Activated CD4-positive, CD25-positive, alpha-beta regulatory T cell treated with anti-CD3 and anti-CD28 coated beads, Interleukin-2, amount 50 U/mL, for 16 hours (primary cell): ENCODE measurements at regions not wholly inside any gene's neighbourhood (a gene's known extent, or its start where the extent isn't known, plus 50 kb on each side); places are given as distances from the start of the nearest gene placed in this dataset.
"Not testable (repeated sequence)": the region's sequence is repeated elsewhere in the genome, so short reads cannot be mapped to it uniquely, and the experiment has no call there.

Experiments used
- DNase-seq: peaks from one replicate; pipeline ENCODE4 v3.0.0-alpha.2; 2020; ENCODE audit warnings: low read depth, low spot score

DNA sequence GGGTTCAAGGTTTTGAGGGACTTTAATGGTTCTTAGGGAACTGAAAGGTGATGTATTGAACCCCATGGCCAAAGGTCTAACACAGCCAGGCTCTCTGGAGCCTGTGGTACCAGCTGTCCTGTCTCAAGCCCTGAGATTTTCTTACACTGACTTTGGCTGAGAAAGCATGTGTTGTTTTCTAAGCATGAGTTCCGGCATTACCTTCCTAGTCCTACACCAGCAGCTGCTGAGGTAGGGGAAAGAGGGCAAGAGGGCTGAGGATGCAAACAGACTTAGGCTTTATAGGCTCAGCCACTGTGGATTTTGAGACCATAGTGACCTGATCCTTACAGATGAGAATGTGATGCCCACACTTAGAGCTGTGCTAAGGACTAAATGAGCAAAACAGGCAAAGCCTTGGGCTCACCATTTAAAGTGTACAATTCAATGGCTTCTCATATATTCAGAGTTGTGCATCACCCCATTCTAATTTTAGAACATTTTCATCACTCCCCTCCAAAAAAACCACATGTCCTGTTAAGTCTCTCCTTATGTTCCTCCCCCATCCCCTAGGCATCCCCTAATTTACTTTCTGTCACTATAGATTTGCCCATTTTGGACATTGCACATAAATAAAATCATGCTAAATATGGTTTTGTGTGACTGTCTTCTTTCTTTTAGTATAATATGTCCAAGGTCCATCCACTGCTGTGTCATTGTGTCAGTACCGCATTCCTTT, 99.7 kb upstream of the OTOS start:
- no peak for DNase-seq

DNA sequence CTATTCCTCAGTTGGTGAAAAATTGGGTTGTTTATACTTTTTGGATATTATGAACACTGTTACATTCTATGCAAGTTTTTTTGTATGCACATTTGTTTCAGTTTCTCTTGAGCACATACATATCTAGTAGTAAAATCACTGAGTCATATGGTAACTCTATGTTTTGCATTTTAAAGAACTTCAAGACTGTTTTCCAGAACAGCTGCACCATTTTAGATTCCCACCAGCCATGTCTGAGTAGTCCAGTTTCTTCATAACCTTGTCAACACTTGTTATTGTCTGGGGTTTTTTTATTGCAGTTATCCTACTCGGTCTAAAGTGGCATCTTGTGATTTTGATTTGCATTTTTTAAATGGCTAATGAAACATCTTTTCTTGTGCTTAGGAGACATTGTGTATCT, 100.3 kb upstream of the OTOS start:
- no peak for DNase-seq

DNA sequence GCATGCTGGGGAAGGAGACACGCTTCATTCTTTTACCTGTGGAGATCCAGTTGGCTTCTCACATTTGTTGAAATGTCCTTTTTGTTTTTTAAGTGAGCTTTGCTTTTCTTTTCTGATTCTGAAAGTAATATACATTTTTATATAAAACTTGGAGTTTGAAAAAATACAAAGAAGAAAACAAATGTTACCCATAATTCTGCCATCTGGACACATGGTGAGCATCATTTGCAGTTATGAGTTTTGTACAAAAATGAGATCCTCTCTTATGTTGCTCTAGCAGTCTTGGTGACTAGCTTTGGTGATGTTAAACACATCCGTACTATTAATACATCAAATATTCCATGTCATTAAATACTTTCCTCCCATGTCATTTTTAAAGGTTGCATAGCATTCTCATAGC, 101.1 kb upstream of the OTOS start:
- DNase-seq = no peak

DNA sequence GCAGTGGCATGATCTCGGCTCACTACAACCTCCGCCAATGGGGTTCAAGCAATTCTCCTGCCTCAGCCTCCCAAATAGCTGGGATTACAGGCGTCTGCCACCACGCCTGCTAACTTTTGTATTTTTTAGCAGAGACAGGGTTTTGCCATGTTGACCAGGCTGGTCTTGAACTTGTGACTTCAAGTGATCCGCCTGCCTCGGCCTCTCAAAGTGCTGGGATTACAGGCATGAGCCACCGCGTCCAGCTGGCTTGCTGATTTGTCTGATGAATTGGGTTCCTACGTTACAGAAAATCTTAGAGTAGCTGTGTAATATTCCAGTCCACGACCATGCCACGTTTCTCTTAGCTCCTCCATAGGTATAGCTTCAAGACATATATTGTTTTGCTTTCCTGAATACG, 102.6 kb upstream of the OTOS start:
- not testable (repeated sequence) for DNase-seq

DNA sequence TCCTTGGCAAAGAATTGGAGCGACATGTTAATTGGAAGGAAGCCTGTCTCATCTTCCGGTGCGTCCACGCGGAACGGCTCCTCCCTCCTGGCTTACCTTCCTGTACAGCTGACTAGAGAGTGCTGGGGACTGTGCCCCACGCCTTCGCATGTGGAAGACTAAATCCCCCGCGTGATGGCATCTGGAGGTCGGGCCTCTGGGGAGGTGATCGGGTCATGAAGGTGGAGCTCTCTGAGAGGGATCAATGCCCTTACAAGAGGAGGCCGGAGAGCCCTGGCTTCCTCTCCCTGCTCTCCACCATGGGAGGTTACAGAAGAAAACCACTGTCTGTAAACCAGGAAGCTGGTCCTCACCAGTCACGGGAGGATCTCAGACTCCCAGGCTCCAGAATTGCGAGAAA, 104.1 kb upstream of the OTOS start:
- DNase-seq = no peak

DNA sequence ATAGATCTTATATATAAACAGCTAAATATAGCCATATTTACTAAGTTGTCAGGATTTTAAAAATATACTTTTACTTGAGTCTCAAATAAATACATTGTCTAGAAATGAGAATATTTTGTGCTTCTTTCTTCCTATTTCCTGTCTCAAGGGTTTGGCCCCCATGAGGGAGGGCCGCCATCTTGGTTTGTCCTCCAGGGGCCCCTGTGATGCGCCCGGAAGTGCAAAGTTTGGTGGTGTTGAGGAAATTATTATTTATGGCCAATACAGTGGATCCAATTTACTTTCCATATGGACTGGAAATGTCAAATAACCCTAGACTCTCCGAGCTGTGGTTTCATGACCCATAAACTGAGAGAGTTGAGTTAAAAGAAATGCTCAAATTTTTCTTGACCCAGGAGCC, 104.7 kb upstream of the OTOS start:
- DNase-seq = no peak

DNA sequence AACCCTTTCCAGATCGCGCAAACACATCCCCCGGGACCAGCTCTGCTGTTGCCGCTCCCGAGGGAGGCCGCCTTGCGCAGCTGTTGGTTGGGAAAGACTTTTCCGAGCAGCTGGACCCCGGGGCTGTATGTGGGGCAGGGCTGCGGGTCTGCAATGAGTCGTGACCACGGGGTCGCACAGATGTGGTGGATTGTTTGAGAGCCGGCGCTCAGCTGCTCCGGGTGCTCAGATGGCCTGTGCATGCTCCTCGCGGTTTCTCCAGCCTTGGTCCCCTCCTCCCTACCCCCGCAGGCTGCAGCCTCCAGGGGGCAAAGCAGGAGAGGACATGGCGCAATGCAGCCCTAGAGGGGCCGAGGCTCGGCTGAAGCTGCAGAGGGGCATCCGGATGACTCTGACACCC, 105.2 kb upstream of the OTOS start:
- DNase-seq = no peak

- no peak for DNase-seq
These were observed 105.8 kb upstream of the OTOS start for GRCh38 chr2:240246173-240246820.

DNA sequence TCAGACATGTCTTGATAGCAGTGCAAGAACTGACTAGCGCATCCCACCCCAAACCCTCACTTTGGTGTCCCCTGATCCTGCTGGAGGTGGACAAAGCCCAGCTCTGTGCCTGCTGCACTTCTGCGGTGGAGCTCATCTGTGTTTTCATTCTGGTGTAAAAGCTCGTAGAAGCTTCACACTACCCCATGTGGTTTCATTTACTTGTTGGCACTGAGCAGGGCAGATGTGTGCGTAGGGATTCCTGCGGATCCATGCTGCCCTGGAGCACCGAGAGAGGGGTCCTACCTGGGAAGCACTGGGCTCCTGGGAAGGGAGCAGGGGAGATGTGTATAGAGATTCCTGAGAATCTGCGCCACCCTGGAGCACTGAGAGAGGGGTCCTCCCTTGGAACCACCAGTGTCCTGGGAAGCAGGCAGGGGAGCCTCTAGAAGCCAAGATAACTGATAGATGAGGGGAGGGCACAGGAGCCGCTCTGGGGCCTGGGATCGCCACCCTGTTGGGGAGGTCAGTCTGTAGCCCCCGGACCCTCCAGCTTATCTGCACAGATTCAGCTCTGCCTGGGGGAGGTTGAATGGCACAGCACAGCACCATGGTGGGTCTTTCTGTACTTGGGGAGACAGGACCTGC, 106.9 kb upstream of the OTOS start:
- DNase-seq = no peak

- no peak for DNase-seq
These were observed 107.6 kb upstream of the OTOS start for GRCh38 chr2:240247868-240248720.

GRCh38 chr2:240248721-240249422, 108.4 kb upstream of the OTOS start:
- no peak for DNase-seq

DNA sequence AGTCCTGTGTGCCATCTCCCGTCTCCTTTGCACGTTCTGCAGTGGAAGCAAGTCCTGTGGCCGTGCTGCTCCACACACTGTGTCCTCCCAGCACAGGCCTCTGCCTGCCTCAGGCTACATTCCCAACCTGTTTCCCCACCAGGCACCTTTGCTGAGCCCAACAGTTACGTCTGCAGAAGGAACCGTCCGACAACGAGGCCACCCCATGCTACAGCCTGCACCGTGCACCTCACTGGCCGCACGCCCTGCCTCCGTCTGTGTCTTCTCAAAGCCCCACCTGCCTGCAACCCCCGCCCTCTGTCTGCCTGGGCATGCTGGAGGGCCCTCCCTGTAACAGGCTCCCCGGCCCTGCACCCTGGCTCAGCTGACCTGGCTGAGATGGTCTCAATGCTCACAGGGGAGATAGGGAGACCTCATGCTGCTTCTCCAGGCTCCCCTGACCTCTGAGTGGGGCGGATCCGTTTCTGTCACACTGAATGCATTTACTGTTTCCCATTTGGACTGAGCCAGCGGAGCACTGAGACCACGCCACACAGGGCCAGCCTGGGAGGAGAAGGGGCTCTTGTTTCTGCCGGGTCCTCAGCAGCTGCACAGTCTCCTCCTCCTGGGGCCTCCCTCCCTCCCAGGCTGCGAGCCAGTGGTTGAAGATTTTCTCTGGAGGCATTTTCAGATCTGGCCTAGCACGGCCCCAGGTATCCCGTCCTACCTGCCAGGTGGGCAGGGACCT, 109.1 kb upstream of the OTOS start:
- no peak for DNase-seq

DNA sequence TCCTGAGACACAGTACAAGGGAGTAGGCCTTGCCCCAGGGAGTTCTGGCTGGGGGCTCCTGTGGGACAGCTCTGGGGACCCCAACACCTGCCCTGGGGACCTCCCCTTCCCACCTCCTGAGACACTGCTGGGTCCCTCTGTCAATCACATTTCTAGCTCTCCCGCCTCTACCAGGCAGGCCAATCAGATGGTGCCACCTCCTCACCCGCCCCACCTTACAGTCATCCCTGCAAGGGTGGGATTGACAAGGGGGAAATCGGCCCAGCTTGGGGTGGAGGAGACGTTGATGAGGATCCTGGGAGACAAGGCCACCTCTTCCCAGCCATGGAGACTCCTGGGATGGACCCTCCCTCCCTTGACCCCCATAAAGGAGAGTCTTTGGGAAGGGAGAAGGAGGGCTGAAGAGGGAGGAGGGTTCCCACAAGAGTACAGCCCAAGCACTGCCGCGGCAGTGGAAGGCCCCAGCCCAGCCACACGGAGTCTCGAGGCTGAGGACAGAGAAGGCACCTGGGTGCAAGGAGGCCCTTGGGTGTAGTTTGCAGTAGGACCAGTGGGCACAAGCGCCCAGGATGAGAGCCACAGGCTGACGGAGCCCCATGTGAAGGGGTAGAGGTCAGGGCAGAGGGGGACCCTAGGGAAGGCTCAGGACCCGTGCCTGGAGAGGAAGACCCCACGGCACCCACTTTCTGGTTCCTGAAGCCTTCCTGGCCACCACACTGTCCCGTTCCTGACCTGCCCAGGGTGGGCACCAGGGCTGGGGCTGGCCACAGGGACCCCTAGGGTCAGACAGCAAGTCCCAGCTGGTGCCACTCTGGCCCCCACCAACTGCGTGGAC, 109.9 kb upstream of the OTOS start:
- DNase-seq = no peak

DNA sequence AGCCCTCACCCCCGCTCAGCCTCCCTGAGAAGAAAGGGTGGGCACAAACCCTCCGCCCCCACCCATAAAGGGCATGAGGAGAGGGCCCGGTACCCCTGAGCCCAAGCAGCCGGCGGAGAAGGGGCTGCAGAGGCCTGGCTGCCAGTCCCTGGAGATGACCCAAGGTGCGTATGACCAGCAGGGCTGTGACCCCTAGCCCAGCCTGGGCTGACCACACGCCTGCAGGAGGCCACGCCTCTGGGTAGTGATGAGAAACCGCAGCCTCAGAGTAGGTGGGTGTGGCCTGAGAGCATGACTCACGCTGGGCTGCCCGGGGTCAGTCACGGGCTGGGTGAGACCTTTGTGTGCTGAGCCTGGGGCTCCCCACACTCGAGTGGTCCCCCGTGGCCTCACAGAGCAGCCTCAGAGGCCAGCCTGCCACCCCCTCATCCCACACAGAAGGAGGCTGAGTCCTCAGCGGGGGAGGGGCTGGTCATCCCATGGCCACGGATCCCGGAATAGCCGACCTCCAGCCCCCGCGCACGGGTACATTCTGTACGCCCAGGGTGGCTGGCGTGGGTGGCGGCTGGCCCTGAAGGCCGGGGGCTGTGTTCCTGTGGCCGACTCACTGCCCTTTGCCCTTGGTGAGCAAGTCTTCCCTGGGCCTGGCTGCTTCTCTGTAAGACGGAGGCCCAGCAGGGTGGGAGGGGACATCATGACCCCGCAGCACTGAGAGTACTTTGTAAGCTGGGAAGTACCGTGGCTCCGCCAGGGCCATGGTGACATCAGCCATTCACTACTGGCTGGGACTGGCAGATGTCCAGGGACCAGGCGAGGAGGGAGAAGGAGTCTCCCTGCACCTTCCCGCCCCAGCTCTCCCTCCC, 110.8 kb upstream of the OTOS start:
- no peak for DNase-seq

- DNase-seq = no peak
These were observed 111.4 kb upstream of the OTOS start for GRCh38 chr2:240251848-240252190.

DNA sequence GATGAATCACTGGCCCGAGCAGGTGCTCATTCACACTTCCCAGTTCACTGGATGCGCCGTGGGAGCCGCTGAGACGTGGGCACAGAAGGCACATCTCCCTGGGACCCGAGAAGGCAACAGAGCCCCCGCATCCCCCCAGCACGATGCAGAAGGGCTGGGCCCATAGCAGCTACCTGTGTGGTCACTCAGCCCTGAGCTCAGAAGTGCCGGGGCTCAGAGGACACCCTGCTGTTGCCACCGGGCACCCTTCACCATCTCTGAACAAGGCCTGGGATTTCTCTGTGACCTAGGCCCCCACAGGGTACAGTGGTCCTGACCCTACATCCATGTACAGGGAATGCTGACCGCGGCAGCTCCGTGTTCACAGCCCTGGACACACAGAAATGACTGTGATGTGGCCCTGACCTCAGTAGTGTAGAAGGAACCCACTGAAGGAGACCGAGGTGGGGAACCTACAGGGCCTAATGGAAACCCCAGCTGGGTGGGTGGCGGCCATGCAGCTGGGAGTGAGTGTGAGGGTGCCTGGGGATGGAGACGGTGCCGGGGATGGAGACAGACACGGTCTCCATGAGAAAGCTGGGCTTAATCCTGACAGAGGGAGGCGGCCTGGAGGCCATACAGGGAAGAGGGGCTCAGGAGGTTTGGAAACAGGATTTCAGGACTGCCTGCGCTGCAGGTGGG, 111.9 kb upstream of the OTOS start:
- no peak for DNase-seq

GRCh38 chr2:240252872-240253511, 112.5 kb upstream of the OTOS start:
- DNase-seq = no peak

DNA sequence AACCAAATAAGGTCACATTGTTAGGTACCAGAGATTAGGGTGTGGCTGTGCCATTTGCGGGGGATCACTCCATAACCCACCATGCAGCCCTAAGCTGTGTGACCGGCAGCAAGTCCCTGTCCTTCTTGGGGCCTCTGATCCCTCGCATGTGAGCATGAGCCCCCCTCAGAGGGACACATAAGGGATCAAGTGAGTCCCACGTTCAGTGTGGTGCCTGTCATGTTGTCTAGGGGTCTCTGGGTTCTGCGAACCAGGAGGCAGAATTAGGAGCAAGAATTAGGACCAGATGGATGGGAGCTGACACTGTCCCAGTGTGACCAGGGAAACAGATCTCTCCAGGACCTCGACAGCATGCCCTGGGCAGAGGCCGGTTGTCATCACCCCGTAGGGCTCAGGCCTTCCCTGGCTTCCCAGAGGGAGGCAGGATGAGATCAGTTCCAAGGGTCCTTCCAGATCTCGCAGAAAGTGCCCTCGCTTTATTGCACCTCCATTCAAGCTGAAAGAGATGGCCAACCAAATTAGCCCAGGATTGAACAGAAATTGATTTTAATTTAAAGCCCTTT, 113.2 kb upstream of the OTOS start:
- no peak for DNase-seq
